OCI-LY7 (cell line): ENCODE measurements at regions not wholly inside any gene's neighbourhood (a gene's known extent, or its start where the extent isn't known, plus 50 kb on each side); places are given as distances from the start of the nearest gene placed in this dataset.

Source experiments
- BruUV-seq: library from RNA; stranded (reverse); fragments of 400-500 nt; replicated peaks from 2 replicates; lab custom pipeline; 2021; lab: Mats Ljungman, UMichigan
- CTCF ChIA-PET: fragments of 300-600 bp; sonication (Branson Sonifier 250); formaldehyde crosslinking; loops from one replicate; lab custom pipeline; 2022; ENCODE audit warnings: antibody characterized with exemption; ENCODE audit not compliant: unreplicated experiment; lab: Charles Lee
- POLR2A ChIA-PET: fragments of 300-600 bp; sonication (Branson Sonifier 250); formaldehyde crosslinking; loops from one replicate; lab custom pipeline; 2022; ENCODE audit warnings: antibody characterized with exemption; lab: Charles Lee
- DNase-seq: peaks from one replicate; pipeline ENCODE4 v3.0.0-alpha.2; 2015; ENCODE audit warnings: low spot score
- H2AFZ ChIP-seq: fragments of 200-600 bp; sonication (generic), shearing (Covaris generic); 2 replicates; pipeline ENCODE4 v1.6.1; 2014; ENCODE audit warnings: mild to moderate bottlenecking, antibody characterized with exemption, low read length, moderate library complexity
- H3K27ac ChIP-seq: fragments of 200-600 bp; sonication (generic); 2 replicates; pipeline ENCODE4 v1.5.1; 2014; ENCODE audit warnings: mixed run types, low read depth, mild to moderate bottlenecking, moderate library complexity, low read length, inconsistent platforms; ENCODE audit not compliant: poor library complexity, severe bottlenecking
- H3K36me3 ChIP-seq: fragments of 200-600 bp; sonication (generic); 2 replicates; pipeline ENCODE4 v1.6.1; 2014; ENCODE audit warnings: mild to moderate bottlenecking, antibody characterized with exemption, low read length, moderate library complexity, mixed read lengths; ENCODE audit not compliant: insufficient read depth
- H3K4me1 ChIP-seq: fragments of 200-600 bp; sonication (generic); 2 replicates; pipeline ENCODE4 v1.5.1; 2014; ENCODE audit warnings: mild to moderate bottlenecking, low read length; ENCODE audit not compliant: insufficient read depth, poor library complexity, severe bottlenecking
- H3K4me2 ChIP-seq: fragments of 200-600 bp; sonication (generic); 2 replicates; pipeline ENCODE4 v1.6.1; 2014; ENCODE audit warnings: mild to moderate bottlenecking, low read length
- H3K4me3 ChIP-seq: fragments of 200-600 bp; sonication (generic); 2 replicates; pipeline ENCODE4 v1.5.1; 2014; ENCODE audit warnings: mild to moderate bottlenecking, low read depth, low read length; ENCODE audit not compliant: poor library complexity, severe bottlenecking
- H3K79me2 ChIP-seq: fragments of 200-600 bp; sonication (generic); 2 replicates; pipeline ENCODE4 v1.6.1; 2016; ENCODE audit warnings: low read depth, mild to moderate bottlenecking, low read length, moderate library complexity, mixed read lengths; ENCODE audit not compliant: insufficient read depth
- H3K9me2 ChIP-seq: fragments of 200-600 bp; sonication (generic); 2 replicates; pipeline ENCODE4 v1.6.1; 2016; ENCODE audit warnings: mild to moderate bottlenecking, low read length, mixed read lengths; ENCODE audit not compliant: insufficient read depth
- H3K9me3 ChIP-seq: fragments of 200-600 bp; sonication (generic); 2 replicates; pipeline ENCODE4 v1.6.1; 2014; ENCODE audit warnings: mild to moderate bottlenecking, mixed run types, low read length, mixed read lengths
- H4K20me1 ChIP-seq: fragments of 200-600 bp; sonication (generic); 2 replicates; pipeline ENCODE4 v1.6.1; 2014; ENCODE audit warnings: mild to moderate bottlenecking, antibody characterized with exemption, low read length, moderate library complexity, mixed read lengths; ENCODE audit not compliant: insufficient read depth
- EZH2phosphoT487 ChIP-seq: fragments of 200-600 bp; sonication (generic); IDR thresholded peaks from 2 replicates; pipeline ENCODE4 v1.6.1; 2018; ENCODE audit warnings: low read depth, borderline replicate concordance, mild to moderate bottlenecking, mixed run types, antibody characterized with exemption, low read length, moderate library complexity, mixed read lengths
- intact Hi-C: fragments of 100-400 bp; cut with micrococcal nuclease; formaldehyde crosslinking; loops from one replicate; pipeline ENCODE4 v1.10.0; 2022; ENCODE audit not compliant: unreplicated experiment
- TF ChIP-seq, protein P1 (sequence below): fragments of 200-600 bp; sonication (generic); conservative IDR thresholded peaks from 2 replicates; pipeline ENCODE4 v1.5.1; 2014; ENCODE audit warnings: mild to moderate bottlenecking, antibody characterized with exemption, low read length, moderate library complexity, mixed read lengths

DNA sequence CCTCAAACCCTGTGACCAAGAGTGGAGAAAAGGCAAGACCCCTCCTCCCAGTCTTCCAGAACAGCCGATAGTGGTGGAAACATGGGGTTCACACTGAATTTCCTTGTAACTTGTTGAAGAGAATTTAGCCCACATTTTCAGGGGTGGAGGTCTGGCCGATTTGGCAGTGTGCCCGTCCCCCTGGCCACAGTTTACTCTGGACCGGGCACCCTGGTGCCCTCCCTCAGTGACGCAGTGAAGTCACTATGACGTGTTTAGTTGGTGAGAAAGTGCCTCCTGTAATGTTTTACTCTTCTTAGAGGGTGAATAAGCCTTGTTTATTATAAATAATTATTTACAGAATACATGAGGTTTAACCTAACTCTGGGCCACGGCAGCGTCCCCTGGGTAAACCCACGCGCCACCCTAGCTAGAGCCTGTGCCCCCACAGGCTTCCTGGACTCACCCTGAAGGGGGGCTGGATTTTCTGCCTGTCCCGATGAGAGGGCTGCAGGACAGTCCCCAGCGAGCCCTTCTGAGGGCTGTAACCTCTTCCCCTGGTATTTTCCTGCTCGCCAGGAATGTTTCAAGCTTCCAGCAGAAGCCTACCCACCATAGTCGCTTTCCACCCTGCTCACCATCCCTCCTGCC, 316.9 kb downstream of the SEC14L1 start:
- H2AFZ ChIP-seq, result no peak overlapping the region
- no peak for TF ChIP-seq EZH2phosphoT487
- TF ChIP-seq, protein P1, sequence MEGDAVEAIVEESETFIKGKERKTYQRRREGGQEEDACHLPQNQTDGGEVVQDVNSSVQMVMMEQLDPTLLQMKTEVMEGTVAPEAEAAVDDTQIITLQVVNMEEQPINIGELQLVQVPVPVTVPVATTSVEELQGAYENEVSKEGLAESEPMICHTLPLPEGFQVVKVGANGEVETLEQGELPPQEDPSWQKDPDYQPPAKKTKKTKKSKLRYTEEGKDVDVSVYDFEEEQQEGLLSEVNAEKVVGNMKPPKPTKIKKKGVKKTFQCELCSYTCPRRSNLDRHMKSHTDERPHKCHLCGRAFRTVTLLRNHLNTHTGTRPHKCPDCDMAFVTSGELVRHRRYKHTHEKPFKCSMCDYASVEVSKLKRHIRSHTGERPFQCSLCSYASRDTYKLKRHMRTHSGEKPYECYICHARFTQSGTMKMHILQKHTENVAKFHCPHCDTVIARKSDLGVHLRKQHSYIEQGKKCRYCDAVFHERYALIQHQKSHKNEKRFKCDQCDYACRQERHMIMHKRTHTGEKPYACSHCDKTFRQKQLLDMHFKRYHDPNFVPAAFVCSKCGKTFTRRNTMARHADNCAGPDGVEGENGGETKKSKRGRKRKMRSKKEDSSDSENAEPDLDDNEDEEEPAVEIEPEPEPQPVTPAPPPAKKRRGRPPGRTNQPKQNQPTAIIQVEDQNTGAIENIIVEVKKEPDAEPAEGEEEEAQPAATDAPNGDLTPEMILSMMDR, result no peak
- H3K9me2 ChIP-seq, result no peaks in the 10 kb centered on the region
- intact Hi-C loops, result no loop called here
- H3K36me3 ChIP-seq, result peaks cover 66% of the 10 kb centered on the region
- POLR2A ChIA-PET, result interaction anchor here (0.8 to 6.0 kb wide), 8 partner anchors 7 to 37 kb away, joined by 3 to 50 read pairs (median 5); no protein-coding TSS in a partner anchor
- peak overlapping the region; percentile 76 for H3K4me2 ChIP-seq
- peaks cover 90% of the 10 kb centered on the region for H3K4me1 ChIP-seq
- no peaks in the 10 kb centered on the region for H4K20me1 ChIP-seq
- H3K4me3 ChIP-seq, result peak overlapping the region; percentile 76
- H3K27ac ChIP-seq, result peak overlapping the region; percentile 95
- BruUV-seq, result no TSS peak
- DNase-seq, result no peak
- peaks cover 100% of the 10 kb centered on the region for H3K79me2 ChIP-seq
- H3K9me3 ChIP-seq, result no peaks in the 10 kb centered on the region
- CTCF ChIA-PET, result interaction anchor here (0.5 to 2.2 kb wide), 3 partner anchors 15 to 1312 kb away, joined by 3 to 8 read pairs (median 7); no protein-coding TSS in a partner anchor

- H3K4me2 ChIP-seq, result peak overlapping the region; percentile 76
- no peaks in the 10 kb centered on the region for H4K20me1 ChIP-seq
Observed at GRCh38 chr17:77458202-77459017, 317.6 kb downstream of the SEC14L1 start.

More at GRCh38 chr17:77458202-77459017, 317.6 kb downstream of the SEC14L1 start:
- intact Hi-C loops, result no loop called here
- Histone ChIP-seq H3K9me3 (no peaks in the 10 kb centered on the region), H2AFZ (no peak overlapping the region), H3K36me3 (peaks cover 68% of the 10 kb centered on the region), H3K4me1 (peaks cover 90% of the 10 kb centered on the region), H3K4me3 (peak overlapping the region; percentile 76), H3K27ac (peak overlapping the region; percentile 95), H3K79me2 (peaks cover 100% of the 10 kb centered on the region), H3K9me2 (no peaks in the 10 kb centered on the region)
- BruUV-seq, result no TSS peak
- no peak for DNase-seq
- ChIA-PET POLR2A (interaction anchor here (0.8 to 6.0 kb wide), 9 partner anchors 7 to 36 kb away, joined by 3 to 50 read pairs (median 5); no protein-coding TSS in a partner anchor), CTCF (interaction anchor here (1.3 kb wide), 1 partner anchor 29 kb away, joined by 7 read pairs; no protein-coding TSS in a partner anchor)
- TF ChIP-seq EZH2phosphoT487, result no peak
- TF ChIP-seq, protein P1, result no peak
